GM19468 (cell line): ENCODE measurements at regions not wholly inside any gene's neighbourhood (a gene's known extent, or its start where the extent isn't known, plus 50 kb on each side); places are given as distances from the start of the nearest gene placed in this dataset.
A peak's percentile ranks its signal among the peaks of the same experiment; 100 is the strongest.
"Not testable (repeated sequence)": the region's sequence is repeated elsewhere in the genome, so short reads cannot be mapped to it uniquely, and the experiment has no call there.

ENCODE experiments used
- ATAC-seq: cut with Tn5 transposase; IDR thresholded peaks from one replicate; pipeline ENCODE4 v1.9.1; 2021; ENCODE audit warnings: mild to moderate bottlenecking, moderate library complexity, moderate number of reproducible peaks; ENCODE audit not compliant: unreplicated experiment; ENCODE audit errors: extremely low read depth

DNA sequence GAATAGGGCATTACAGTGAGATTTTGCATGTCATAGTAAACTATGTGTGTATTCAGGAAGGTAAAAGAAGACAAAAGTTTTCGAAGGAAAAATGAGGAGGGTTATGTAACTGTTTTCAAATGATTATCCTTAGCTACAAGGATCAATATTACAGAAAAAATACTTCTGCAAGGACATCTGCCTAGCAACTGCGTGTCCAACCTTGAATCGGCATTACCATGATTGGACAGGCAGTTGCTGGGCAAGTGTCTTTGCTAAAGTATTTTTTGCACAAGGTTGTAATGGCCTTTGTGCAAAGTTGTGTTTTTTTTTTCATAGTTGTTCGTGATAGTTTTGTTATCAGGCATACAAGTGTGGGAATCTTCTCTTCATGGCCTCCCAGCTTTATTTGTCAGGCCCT, 136.8 kb downstream of the FASLG start:
- no peak for ATAC-seq

DNA sequence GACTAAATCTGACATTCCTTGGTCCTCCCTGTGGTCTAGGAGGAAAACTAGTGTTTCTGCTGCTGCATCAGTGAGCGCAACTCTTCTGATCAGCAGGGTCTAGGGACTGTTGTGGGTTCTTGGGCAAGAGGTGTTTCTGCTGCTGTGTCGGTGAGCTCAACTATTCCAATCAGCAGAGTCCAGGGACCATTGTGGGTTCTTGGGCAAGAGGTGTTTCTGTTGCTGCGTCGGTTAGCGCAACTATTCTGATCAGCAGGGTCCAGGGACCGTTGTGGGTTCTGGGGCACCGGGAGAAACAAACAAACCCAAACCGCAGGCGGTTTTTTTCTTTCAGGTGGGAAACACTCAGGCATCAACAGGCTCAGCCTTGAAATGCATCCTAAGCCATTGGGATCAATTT, 140.9 kb downstream of the FASLG start:
- ATAC-seq = not testable (repeated sequence)

DNA sequence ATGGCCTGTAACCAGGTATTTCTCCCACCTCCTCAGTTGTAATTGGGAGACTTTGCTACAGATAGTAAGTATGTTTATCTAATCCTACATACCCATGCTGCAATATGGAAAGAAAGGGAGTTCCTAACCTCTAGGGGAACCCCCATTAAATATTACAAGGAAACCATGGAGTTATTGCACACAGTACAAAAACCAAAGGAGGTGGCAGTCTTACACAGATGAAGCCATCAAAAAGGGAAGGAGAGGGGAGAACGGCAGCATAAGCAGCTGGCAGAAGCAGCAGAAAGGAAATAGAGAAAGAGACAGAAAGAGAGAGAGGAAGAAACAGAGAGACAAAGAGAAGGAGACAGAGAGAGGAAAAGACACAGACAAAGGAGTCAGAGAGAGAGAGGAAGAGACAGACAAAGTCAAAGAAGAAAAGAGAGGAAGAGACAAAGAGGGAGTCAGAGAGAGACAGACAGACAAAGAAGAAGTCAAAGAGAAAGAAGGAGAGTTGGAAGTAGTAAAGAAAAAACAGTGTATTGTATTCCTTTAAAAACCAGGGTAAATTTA, 142.9 kb downstream of the FASLG start:
- ATAC-seq = no peak

DNA sequence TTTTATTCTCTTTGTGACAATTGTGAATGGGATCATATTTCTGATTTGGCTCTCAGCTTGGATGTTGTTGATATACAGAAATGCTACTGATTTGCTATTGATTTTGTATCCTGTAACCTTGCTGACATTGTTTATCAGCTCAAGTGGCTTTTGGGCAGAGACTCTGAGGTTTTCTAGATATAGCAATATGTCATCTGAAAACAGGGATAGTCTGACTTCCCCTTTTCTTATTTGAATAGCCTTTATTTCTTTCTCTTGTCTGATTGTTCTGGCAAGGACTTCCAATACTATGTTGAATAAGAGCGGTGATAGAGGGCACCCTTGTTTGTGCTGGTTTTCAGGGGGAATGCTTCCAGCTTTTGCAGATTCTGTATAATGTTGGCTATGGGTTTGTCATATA, 150.8 kb downstream of the FASLG start:
- ATAC-seq = no peak

DNA sequence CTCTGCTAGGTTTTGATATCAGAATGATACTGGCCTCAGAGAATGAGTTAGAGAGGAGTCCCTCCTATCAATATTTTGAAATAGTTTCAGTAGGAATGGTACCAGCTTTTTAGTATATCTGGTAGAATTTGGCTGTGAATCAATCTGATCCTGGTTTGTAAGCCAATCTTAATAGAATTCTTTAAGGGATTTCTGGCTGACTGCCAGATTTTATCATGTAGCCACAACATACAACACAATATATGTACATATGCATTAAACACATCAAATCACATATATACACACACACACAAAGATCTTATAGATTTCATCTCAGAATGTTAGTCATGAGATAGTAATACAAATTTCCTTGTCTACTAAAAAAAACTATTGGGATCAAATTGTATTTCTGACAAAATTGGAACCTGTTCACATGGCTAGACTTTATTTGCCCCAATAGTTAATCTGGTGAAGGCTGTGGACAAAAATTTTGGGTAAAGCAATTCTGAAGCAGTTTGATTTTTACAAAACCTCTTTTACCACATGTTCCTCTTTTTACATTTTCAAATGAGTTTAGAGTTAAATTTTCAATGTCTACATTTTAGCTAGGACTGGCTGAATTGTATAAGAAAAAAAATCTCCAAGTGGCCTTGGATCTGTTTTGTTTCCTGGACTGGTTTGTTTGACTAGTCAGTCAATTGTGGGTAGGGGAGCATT, 151.7 kb downstream of the FASLG start:
- no peak for ATAC-seq

DNA sequence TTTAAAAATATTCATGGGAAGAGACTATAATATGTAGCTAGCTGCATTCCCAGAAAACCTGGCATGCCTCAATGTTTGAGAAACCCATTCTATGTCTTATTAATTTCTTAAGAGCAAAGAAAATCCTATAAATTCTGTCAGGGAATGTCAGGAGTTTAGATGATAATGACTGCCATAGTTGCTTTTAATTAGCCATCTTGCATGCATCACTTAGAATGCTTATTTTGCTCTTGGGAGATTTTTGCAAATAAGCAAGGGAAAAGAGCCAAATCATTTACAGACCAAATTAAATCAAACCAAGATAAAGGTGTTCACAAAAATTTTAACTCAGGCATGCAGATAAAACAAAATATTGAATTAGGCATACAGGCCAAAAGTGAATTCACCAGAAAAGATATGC, 152.8 kb downstream of the FASLG start:
- ATAC-seq = no peak

DNA sequence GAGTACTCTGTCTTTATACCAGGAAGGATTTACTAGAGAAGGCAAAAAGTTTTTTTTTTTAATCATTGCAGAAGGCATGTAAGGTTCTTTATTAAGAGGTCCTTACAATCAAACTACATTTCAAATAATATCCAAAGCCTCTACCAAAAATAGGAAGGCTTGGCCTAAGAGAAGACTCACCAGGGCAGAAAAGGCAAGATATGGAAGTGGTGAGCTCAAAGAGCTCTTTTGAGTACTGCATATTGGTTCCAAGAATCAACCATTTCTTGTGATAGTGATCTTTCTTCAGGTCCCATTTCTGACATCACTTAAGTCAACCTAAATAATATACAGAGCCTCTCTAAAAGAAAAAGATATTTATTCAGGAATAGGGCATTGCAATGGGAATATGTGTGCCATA, 153.2 kb downstream of the FASLG start:
- ATAC-seq = no peak

DNA sequence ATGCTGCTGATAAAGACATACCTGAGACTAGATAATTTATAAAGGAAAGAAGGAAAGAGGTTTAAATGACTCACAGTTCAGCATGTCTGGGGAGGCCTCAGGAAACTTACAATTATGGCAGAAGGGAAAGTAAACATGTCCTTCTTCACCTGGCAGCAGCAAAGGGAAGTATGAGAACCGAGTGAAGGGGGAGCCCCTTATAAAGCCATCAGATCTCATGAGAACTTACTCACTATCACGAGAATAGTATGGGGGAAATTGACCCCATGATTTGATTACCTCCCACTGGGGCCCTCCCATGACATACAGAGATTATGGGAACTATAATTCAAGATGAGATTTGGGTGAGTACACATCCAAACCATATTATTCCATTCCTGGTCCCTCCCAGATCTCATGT, 154.4 kb downstream of the FASLG start:
- ATAC-seq = no peak

DNA sequence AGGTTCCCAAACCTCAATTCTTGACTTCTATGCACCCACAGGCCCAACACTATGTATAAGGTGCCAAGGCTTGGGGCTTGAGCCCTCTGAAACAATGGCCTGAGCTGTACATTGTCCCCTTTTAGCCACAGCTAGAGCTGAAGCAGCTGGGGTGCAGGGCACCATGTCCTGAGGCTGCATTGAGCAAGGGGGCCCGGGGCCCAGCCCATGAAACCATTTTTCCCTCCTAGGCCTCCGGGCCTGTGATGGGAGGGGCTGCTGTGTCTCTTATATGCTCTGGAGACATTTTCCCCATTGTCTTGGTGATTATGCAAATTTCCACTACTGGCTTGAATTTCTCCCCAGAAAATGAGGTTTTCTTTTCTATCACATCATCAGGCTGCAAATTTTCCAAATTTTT, 155.5 kb downstream of the FASLG start:
- no peak for ATAC-seq

DNA sequence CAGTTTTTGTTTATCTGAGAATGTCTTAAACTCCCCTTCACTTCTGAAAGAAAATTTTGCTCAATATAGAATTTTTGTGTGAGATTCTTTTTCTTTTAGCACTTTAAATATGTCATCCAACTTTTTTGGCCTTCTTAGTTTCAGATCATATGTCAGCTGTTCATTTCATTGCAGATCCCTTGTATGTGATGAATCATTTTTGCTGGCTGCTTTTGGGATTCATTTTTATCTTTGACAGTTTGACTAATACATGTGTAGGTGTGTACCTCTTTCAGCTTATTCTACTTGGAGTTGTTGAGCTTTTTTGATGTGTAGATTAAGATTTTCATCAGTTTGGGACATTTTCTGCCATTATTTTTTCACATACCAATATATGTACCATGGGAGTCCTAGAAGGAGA, 156.8 kb downstream of the FASLG start:
- no peak for ATAC-seq

DNA sequence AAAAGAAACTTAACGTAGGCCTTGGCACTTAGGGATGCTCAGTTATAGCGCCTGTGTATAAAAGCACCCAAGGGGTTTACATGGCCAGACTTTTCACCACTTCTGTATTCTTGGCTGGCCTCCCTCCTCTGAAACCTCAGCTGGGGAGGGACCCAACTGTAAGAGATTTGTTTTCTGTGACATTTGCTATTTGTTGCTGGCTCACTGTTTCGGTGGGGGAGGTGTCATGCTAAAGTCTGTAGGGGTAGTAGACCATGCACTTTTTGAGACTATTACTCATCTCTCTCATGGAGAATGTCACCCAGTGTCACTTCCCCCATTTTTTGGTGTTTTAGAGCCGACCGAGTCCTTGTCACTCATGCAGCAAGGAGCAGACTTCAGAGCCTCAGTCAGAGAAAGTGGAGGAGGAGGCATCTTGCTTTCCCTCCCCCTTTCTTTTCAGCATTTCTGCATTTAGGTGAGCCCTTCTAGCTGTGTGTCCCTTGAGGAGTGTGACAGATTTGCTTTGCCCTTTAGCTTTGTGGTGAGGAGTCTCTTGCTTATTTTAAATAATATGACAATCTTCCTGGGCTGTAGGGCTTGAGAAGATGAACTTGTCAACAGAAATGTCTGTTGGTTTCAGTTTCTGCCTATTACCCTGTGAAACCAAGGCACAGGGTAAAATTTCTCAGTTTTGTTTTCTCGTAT, 160.1 kb downstream of the FASLG start:
- peak; percentile 82 for ATAC-seq

DNA sequence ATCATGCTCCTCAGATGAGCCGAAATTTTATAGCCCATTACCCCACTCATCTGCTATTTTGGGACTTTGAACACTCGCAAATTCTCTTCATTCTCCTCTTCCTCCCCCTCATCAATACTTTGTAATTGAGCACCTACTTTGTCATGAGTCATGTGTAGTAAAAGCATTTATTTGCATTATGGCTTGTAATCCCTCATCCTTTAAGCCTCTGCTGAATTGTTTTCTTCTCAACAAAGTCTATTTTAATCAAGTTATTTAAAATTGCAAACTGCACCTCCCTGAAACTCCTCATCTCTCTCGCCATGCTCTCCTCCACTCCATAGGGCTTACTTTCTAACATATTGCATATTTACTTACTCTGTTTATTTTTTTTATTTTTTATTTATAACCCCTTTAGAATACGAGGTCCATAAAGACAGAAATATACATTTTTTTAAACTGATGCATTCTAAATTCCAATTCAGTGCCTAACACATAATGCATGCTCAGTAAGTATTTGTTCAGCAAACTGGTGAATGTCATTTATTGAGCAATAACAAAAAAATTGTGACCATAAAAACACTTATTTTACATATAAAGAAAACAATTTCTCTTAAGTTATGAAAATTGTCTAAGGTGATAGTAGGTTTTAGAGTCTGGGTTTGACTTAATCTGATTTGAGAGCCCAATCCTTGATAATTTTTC, 161.7 kb downstream of the FASLG start:
- no peak for ATAC-seq

DNA sequence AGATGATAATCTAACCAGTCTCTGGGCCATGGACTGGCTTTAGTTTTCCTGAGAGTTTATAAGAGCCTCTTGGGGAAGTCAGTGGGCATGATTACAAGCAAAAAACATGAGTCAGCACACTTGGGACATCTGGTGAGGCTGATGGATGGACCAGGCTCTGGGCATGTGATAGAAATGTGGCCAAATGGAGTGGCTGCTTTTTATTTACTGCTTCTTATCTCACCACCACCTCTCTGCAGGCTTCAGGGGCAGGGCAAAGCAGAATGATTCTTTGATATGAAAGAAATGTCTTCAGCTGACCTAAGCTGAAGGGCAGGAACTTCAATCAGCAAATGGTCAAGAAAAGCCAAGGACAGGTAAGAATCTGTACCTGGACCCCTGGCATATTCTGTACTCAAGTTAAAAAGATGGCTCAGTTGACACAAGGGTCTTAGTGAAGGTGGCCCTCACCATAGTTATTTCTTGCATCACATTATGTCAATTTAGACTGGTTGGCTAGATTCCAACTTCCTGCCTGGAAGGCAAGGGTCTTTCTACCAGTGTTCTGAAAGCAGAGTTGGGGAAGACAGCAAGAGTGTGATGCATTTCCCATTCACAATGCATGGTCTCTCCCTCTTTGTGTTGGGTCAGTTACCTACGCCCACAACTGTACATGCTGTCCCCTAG, 162.8 kb downstream of the FASLG start:
- no peak for ATAC-seq

DNA sequence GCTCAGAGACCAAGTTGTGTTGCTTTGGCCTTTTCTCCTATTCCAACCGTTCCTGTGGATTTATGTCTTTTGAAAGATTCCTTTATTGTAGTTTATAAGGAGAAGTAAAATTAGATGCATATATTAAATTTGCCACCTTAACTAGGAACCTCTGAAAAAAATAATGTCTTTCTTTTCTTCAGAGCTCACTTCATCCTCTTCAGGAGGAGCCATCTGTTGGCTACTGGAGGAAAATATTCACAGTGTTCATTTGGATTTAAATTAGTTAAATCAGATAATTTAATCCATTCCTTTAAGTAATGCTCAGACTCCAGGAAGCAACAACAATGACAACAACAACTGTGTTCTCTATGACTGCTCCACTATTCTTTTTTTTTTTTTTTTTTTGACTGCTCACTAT, 164.0 kb downstream of the FASLG start:
- no peak for ATAC-seq

DNA sequence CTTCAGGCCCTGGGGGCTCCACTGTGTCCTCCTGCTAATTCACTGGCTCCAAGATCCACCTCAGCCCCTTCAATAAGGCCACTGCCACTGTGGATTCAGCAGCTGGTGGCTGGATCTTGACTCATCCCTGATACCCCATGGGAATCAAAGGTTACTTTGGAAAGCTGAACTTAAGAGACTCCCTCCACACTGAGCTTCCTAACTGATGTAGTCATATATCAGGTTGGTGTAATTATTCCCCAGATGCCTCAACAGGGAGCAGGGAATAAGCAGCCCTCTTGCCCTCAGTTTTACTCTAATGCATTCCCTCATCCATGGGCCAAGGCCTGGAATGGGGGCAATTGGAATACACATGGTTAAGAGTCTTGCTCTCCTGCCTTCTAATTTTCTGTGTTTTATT, 164.6 kb downstream of the FASLG start:
- no peak for ATAC-seq

DNA sequence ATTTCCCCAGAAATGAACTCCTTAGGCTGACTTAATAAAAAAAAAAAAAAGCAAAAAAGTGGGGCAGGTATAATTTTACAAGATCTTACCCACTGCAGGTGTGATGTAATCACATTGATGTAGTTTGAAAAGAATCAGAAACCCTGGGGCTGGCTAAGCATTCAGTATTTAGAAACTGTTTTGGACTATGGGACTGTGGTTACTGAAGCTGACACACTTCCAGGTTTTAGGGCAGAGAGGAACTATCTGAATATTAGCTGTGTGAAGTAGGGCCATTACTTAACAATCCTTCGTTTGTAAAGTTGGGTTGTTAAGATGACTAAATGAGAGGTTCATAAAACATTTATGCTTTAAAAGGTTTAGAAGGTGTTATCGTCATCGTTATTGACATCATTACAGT, 165.3 kb downstream of the FASLG start:
- ATAC-seq = no peak

DNA sequence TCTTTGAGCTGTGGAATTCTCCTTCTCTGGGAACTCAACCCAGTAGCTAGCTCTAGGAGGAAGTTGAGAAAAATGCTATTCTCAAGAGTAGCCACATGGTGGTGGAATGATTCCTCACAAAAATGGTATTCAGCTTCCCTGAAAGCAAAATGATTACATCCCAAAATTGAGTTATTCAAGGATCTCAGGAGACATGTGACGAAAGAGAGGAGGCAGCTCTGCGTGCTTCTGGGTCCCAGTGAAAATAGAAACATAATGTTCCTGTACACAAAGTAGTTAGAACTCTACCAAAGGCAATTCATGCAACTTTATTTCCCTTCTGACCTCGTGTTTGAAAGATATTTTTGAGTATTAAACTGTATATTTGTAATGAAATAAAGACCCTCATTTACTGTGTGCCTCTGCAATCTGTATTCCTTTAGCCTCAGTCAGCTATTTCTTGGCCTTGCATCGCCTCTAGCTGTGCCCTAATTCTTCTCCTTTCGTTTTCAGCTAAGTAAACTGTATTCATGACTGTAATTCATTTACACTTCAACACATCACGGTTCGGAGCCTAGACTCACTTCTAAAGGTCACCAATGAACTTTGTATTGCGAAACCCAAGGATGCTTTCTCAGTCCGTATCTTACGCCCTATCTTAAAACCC, 167.3 kb downstream of the FASLG start:
- peak; percentile 26 for ATAC-seq

DNA sequence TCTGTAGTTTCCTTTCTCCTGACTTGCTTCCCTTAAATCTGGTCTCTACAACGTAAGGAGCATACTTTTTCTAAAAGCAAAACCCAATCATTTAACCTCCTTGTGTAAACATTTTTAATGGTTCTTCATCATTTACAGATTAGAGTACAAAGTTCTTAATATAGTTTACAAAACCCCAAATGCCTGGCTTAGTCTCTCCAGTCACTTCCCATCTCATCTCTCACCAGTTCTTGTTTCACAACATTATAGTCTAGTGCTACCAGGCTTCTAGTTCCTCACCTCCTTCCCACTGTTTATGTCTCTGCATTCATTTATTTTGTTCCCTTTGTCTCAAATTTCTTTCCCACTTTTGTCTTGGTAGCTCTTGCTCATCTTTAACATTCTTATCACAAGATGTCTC, 168.4 kb downstream of the FASLG start:
- ATAC-seq = no peak

DNA sequence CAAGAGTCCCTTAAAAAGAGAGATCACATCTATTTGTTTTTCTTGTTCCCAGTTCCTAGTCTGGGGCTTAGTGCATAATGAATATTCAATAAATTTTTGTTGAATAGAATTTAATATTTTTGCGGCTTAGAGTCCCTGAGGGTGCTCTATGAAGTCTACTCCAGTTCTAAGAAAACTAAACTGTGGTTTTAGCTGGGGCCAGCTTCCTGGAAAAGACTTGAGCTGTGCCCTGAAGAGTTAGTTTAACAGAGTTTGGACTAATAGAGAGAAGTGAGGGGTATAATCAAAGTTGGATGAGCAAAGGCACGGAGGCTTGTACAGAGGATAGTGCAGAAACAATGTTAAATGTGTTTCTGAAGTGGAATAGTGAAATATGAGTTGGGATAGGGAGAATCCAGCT, 168.9 kb downstream of the FASLG start:
- ATAC-seq = no peak

DNA sequence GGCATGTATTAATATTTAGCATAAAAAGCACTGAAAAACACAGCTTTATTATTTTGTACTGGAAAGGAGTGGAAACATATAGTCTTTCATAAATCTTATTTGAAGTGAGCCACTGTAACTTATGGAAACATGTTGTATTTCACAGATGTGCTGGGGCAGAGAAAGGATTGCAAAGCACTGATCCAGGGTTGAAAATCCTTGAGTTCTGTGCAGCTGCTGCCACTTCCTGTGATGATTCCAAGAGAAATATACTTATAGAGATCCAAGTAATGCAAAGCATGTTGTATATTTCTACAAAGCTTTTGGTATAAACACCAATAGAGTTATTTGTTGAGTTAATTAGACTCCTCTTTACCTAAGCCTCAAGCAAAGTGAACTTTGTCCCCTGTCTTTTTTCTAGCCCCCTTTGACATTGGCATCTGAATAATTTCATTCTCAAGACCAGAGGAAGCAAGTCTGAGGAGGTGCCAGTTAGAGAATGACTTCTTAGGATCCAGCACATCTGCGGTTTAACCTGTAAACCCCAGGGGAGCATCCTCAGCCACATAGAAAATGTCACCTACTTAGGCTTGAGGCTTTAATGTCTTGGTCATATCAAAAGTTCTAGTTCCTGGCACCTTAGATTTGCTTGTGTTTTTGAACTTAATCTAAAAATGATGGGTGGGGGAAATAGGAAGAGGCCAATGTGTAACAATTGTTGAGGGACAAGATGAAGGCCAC, 173.3 kb downstream of the FASLG start:
- ATAC-seq = no peak
